IMR-90 (cell line): ENCODE measurements at regions not wholly inside any gene's neighbourhood (a gene's known extent, or its start where the extent isn't known, plus 50 kb on each side); places are given as distances from the start of the nearest gene placed in this dataset.

ENCODE experiments used
- ATAC-seq: fragments of 200-7000 bp; cut with Tn5 transposase; 2 replicates; pipeline ENCODE4 v1.9.1; 2020; ENCODE audit warnings: low read depth, mild to moderate bottlenecking, moderate library complexity
- BruUV-seq: library from RNA; stranded (reverse); fragments of 400-500 nt; replicated peaks from 2 replicates; lab custom pipeline; 2021; lab: Mats Ljungman, UMichigan
- CTCF ChIA-PET: fragments of 300-600 bp; formaldehyde crosslinking; extraction: SDS; loops from one replicate; lab custom pipeline; 2021; ENCODE audit warnings: antibody characterized with exemption; lab: Yijun Ruan, JAX
- POLR2A ChIA-PET: fragments of 300-600 bp; sonication (Branson Sonifier 250); formaldehyde crosslinking; loops from one replicate; lab custom pipeline; 2022; ENCODE audit warnings: antibody characterized with exemption; ENCODE audit not compliant: unreplicated experiment; lab: Charles Lee
- DNase-seq: peaks from one replicate; pipeline ENCODE4 v3.0.0; 2013
- H2AFZ ChIP-seq: replicated peaks from 2 replicates; pipeline ENCODE3; 2013; ENCODE audit warnings: low read length, mild to moderate bottlenecking; ENCODE audit not compliant: poor library complexity
- H2AK5ac ChIP-seq: 2 replicates; pipeline ENCODE4 v1.6.1; 2013; ENCODE audit warnings: low read depth, low read length, inconsistent platforms
- H2AK9ac ChIP-seq: replicated peaks from 2 replicates; pipeline ENCODE3; 2013; ENCODE audit warnings: mild to moderate bottlenecking, low read depth, low read length, moderate library complexity; ENCODE audit not compliant: poor library complexity
- H2BK120ac ChIP-seq: 2 replicates; pipeline ENCODE4 v1.6.1; 2013; ENCODE audit warnings: low read depth, low read length, inconsistent platforms
- H2BK15ac ChIP-seq: 3 replicates; pipeline ENCODE4 v1.6.1; 2013; ENCODE audit warnings: low read depth, low read length, inconsistent platforms
- H2BK20ac ChIP-seq: 2 replicates; pipeline ENCODE4 v1.6.1; 2013; ENCODE audit warnings: low read depth, mild to moderate bottlenecking, inconsistent platforms, low read length, moderate library complexity
- H2BK5ac ChIP-seq: 2 replicates; pipeline ENCODE4 v1.6.1; 2013; ENCODE audit warnings: mild to moderate bottlenecking, low read depth, low read length, inconsistent platforms; ENCODE audit not compliant: poor library complexity, severe bottlenecking
- H3K14ac ChIP-seq: replicated peaks from 2 replicates; pipeline ENCODE4 v1.6.1; 2013; ENCODE audit warnings: low read depth, low read length, inconsistent platforms
- H3K18ac ChIP-seq: 2 replicates; pipeline ENCODE4 v1.6.1; 2013; ENCODE audit warnings: low read depth, low read length, control low read depth
- H3K23ac ChIP-seq: 2 replicates; pipeline ENCODE4 v1.6.1; 2013; ENCODE audit warnings: low read depth, low read length, inconsistent platforms
- H3K27ac ChIP-seq: 2 replicates; pipeline ENCODE4 v1.5.1; 2013; ENCODE audit warnings: mild to moderate bottlenecking, control low read depth, low read length; ENCODE audit not compliant: insufficient read depth
- H3K27me3 ChIP-seq: 2 replicates; pipeline ENCODE4 v1.6.1; 2013; ENCODE audit warnings: low read length; ENCODE audit not compliant: control insufficient read depth, insufficient read depth
- H3K36me3 ChIP-seq: 2 replicates; pipeline ENCODE4 v1.6.1; 2013; ENCODE audit warnings: low read length, mixed read lengths; ENCODE audit not compliant: control insufficient read depth, insufficient read depth
- H3K4ac ChIP-seq: 2 replicates; pipeline ENCODE4 v1.6.1; 2013; ENCODE audit warnings: low read depth, low read length, inconsistent platforms
- H3K4me1 ChIP-seq: 2 replicates; pipeline ENCODE4 v1.6.1; 2013; ENCODE audit warnings: low read length, mixed read lengths; ENCODE audit not compliant: control insufficient read depth, insufficient read depth
- H3K4me2 ChIP-seq: 2 replicates; pipeline ENCODE4 v1.6.1; 2013; ENCODE audit warnings: low read depth, mild to moderate bottlenecking, control low read depth, low read length, moderate library complexity
- H3K4me3 ChIP-seq: 2 replicates; pipeline ENCODE4 v1.5.1; 2013; ENCODE audit warnings: low read depth, mild to moderate bottlenecking, control low read depth, low read length, moderate library complexity; ENCODE audit not compliant: insufficient read depth
- H3K56ac ChIP-seq: 2 replicates; pipeline ENCODE4 v1.6.1; 2013; ENCODE audit warnings: low read length, inconsistent platforms; ENCODE audit not compliant: insufficient read depth; ENCODE audit errors: extremely low read depth
- H3K79me1 ChIP-seq, 2 experiments: 2 replicates each; pipeline ENCODE4 v1.6.1; 2013; ENCODE audit warnings: low read length in 2 of 2, inconsistent platforms in 1 of 2, low read depth in 1 of 2
- H3K9ac ChIP-seq: 2 replicates; pipeline ENCODE4 v1.6.1; 2013; ENCODE audit warnings: low read depth, low read length, control low read depth
- H3K9me1 ChIP-seq: 2 replicates; pipeline ENCODE4 v1.6.1; 2013; ENCODE audit warnings: low read length, inconsistent platforms; ENCODE audit not compliant: insufficient read depth
- H3K9me3 ChIP-seq: 2 replicates; pipeline ENCODE4 v1.6.1; 2013; ENCODE audit warnings: low read length; ENCODE audit not compliant: control insufficient read depth, insufficient read depth
- H4K20me1 ChIP-seq: 2 replicates; pipeline ENCODE4 v1.6.1; 2013; ENCODE audit warnings: low read length, inconsistent platforms; ENCODE audit not compliant: insufficient read depth
- H4K5ac ChIP-seq: 2 replicates; pipeline ENCODE4 v1.6.1; 2013; ENCODE audit warnings: mild to moderate bottlenecking, low read depth, low read length, control low read depth
- H4K8ac ChIP-seq, 2 experiments: 2 replicates each; pipeline ENCODE4 v1.6.1; 2013; ENCODE audit warnings: low read depth in 2 of 2, low read length in 2 of 2, control low read depth in 1 of 2, inconsistent platforms in 1 of 2
- H4K91ac ChIP-seq: 2 replicates; pipeline ENCODE4 v1.6.1; 2013; ENCODE audit warnings: low read depth, low read length, inconsistent platforms; ENCODE audit not compliant: insufficient read depth
- MXI1 ChIP-seq: IDR thresholded peaks from 2 replicates; pipeline ENCODE4 v1.6.1; 2012; ENCODE audit warnings: low read depth, mild to moderate bottlenecking, low read length, moderate library complexity, borderline replicate concordance
- WGBS, 2 experiments: methylation state at CpG; one replicate each; pipeline versions ENCODE4 v1.1.5 to v1.1.7; 2013; ENCODE audit warnings: missing lambda C conversion rate in 2 of 2; ENCODE audit not compliant: insufficient read length in 1 of 2; ENCODE audit errors: extremely low coverage in 2 of 2; 5-methylcytosine and 5-hydroxymethylcytosine counted together
- dilution Hi-C: fragments of 300-500 bp; cut with HindIII; formaldehyde crosslinking; loops from one replicate; pipeline ENCODE4 v1.14.3; 2018; ENCODE audit warnings: low sequenced_read_pairs; ENCODE audit not compliant: unreplicated experiment
- in situ Hi-C: fragments of 300-500 bp; cut with MboI; formaldehyde crosslinking; loops from 3 replicates; pipeline ENCODE4 v1.14.3; 2019; ENCODE audit warnings: low sequenced_read_pairs, inconsistent platforms, mixed read lengths
- intact Hi-C: fragments of 100-400 bp; cut with micrococcal nuclease; formaldehyde crosslinking; loops from 2 replicates; pipeline ENCODE4 v1.10.0; 2022
- TF ChIP-seq, protein P1 (sequence below): fragments of 150-350 bp; IDR thresholded peaks from 2 replicates; pipeline ENCODE4 v1.6.1; 2017; ENCODE audit warnings: mild to moderate bottlenecking, antibody characterized with exemption, low read length, low read depth
- TF ChIP-seq, protein P2 (sequence below): conservative IDR thresholded peaks from 2 replicates; pipeline ENCODE4 v1.5.1; 2012; ENCODE audit warnings: mild to moderate bottlenecking, low read depth, low read length, improper control_type of control experiment

DNA sequence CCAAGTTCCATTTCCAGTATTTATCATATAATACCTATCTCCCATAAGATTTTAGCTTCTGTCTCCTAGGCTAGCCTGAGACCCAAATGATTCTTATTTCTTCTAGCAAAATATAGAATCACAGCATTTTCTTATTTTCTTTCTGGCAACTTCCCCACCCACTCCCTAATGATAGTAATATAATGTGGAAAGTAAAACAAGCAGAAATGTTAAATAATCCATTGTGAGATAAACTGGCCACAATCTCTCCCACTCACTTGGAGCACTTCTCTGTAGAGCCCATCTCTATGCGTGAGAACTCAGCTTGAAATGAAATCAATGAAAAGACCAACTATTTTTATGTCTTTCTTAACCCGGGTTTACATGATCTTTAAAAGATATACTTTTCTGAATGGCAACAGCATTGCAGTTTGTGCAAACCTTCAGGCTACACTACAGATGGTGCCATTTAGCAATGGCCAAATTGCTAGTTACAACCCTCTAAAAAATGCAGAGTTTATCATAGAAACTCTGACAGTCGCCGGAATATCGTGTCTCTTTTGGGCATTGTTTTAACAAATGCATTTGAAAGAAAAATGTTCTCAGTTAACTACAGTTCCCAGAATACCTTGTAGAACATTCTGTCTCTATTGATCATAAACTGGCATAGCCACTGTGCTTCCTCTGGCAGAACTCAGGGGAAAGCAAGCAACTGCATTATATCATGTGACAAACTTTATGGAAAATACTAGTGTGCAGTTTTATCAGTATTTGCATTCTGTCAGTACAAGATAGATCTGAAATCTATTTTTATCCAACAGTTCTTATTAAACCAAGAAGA, 1407.4 kb upstream of the ZEB2 start:
- H3K4me2 ChIP-seq = no peak overlapping the region; the same call in 1 of the 2 replicates
- H3K4me3 ChIP-seq = no peak overlapping the region
- H2AK5ac ChIP-seq = no peak overlapping the region
- no peak overlapping the region for H2BK20ac ChIP-seq
- POLR2A ChIA-PET = no interaction called here
- BruUV-seq = no TSS peak
- dilution Hi-C loops (no loop called here), intact Hi-C loops (loop anchor here (5.0 kb wide), 2 partner anchors 385 to 595 kb away; no protein-coding TSS in a partner anchor), in situ Hi-C loops (no loop called here)
- H3K14ac ChIP-seq = no peak overlapping the region
- no peak overlapping the region for H3K23ac ChIP-seq
- no peak overlapping the region for H2BK120ac ChIP-seq
- TF ChIP-seq MXI1 = no peak
- TF ChIP-seq, protein P1, sequence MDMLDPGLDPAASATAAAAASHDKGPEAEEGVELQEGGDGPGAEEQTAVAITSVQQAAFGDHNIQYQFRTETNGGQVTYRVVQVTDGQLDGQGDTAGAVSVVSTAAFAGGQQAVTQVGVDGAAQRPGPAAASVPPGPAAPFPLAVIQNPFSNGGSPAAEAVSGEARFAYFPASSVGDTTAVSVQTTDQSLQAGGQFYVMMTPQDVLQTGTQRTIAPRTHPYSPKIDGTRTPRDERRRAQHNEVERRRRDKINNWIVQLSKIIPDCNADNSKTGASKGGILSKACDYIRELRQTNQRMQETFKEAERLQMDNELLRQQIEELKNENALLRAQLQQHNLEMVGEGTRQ = no peak
- TF ChIP-seq, protein P2, sequence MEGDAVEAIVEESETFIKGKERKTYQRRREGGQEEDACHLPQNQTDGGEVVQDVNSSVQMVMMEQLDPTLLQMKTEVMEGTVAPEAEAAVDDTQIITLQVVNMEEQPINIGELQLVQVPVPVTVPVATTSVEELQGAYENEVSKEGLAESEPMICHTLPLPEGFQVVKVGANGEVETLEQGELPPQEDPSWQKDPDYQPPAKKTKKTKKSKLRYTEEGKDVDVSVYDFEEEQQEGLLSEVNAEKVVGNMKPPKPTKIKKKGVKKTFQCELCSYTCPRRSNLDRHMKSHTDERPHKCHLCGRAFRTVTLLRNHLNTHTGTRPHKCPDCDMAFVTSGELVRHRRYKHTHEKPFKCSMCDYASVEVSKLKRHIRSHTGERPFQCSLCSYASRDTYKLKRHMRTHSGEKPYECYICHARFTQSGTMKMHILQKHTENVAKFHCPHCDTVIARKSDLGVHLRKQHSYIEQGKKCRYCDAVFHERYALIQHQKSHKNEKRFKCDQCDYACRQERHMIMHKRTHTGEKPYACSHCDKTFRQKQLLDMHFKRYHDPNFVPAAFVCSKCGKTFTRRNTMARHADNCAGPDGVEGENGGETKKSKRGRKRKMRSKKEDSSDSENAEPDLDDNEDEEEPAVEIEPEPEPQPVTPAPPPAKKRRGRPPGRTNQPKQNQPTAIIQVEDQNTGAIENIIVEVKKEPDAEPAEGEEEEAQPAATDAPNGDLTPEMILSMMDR = no peak
- no peak overlapping the region for H2BK5ac ChIP-seq
- ATAC-seq = 0 out of 2 replicates have a peak, but pooled peaks have one; percentile 14
- no peak overlapping the region for H4K5ac ChIP-seq
- no peak overlapping the region for H3K27ac ChIP-seq
- H3K9me3 ChIP-seq = no peaks in the 10 kb centered on the region
- H3K36me3 ChIP-seq = no peaks in the 10 kb centered on the region
- WGBS, 2 experiments = no CpG with 5 or more reads among the region's 5 CpGs
- no peak overlapping the region for H4K91ac ChIP-seq
- no peak overlapping the region for H3K9ac ChIP-seq
- H3K18ac ChIP-seq = no peak overlapping the region
- H4K20me1 ChIP-seq = no peaks in the 10 kb centered on the region
- no peaks in the 10 kb centered on the region for H3K4me1 ChIP-seq
- H3K56ac ChIP-seq = no peak overlapping the region
- H4K8ac ChIP-seq = no peak overlapping the region
- H3K9me1 ChIP-seq = no peaks in the 10 kb centered on the region
- CTCF ChIA-PET = no interaction called here
- no peak overlapping the region for H2BK15ac ChIP-seq
- DNase-seq = no peak
- no peak overlapping the region for H3K4ac ChIP-seq
- H3K27me3 ChIP-seq = no peaks in the 10 kb centered on the region
- H2AK9ac ChIP-seq = no peak overlapping the region
- no peak overlapping the region for H2AFZ ChIP-seq
- H3K79me1 ChIP-seq = no peaks in the 10 kb centered on the region
